ENCODE measurements at regions not wholly inside any gene's neighbourhood (a gene's known extent, or its start where the extent isn't known, plus 50 kb on each side); places are given as distances from the start of the nearest gene placed in this dataset.
"Not testable (repeated sequence)": the region's sequence is repeated elsewhere in the genome, so short reads cannot be mapped to it uniquely, and the experiment has no call there.

GRCh38 chr10:80720549-80720948 is 182.8 kb downstream of the SH2D4B start:
- Mint-ChIP-seq H3K36me3 (no peaks in the 10 kb centered on the region), H3K4me3 (no peak overlapping the region), H3K9me3 (peaks cover 0 to 10% (median 2%) of the 10 kb centered on the region in 8 donors), H3K27me3 (peaks cover under 1 to 4% of the 10 kb centered on the region in 2 donors), H3K4me1 (no peaks in the 10 kb centered on the region), H3K27ac (no peak overlapping the region)
- intact Hi-C loops (cut with micrococcal nuclease): no loop called here
- ChIA-PET POLR2A (ENCODE audit: partially characterized antibody) (no interaction called here), CTCF (ENCODE audit: partially characterized antibody) (no interaction called here)
- DNase-seq: no peak
- Histone ChIP-seq H3K27me3 (ENCODE audit: insufficient read depth, low read length) (no peaks in the 10 kb centered on the region), H3K4me3 (ENCODE audit: low read length in 2 of 2) (no peak overlapping the region), H3K9me3 (ENCODE audit: control insufficient read depth in 1 of 2, low read length in 2 of 2) (no peaks in the 10 kb centered on the region), H3K4me1 (ENCODE audit: insufficient read depth, low read length) (no peaks in the 10 kb centered on the region), H3K36me3 (ENCODE audit: insufficient read depth, low read length) (no peaks in the 10 kb centered on the region), H3K27ac (ENCODE audit: low read depth, low read length) (no peak overlapping the region)

- H3K36me3 ChIP-seq (ENCODE audit: insufficient read depth, low read length); H3K4me1 Mint-ChIP-seq; intact Hi-C loops (cut with micrococcal nuclease); POLR2A ChIA-PET (ENCODE audit: partially characterized antibody); H3K4me1 ChIP-seq (ENCODE audit: insufficient read depth, low read length); CTCF ChIA-PET (ENCODE audit: partially characterized antibody); H3K27ac ChIP-seq (ENCODE audit: low read depth, low read length); H3K4me3 ChIP-seq (ENCODE audit: low read length in 2 of 2); H3K27me3 ChIP-seq (ENCODE audit: insufficient read depth, low read length); DNase-seq; H3K27ac Mint-ChIP-seq; H3K9me3 ChIP-seq (ENCODE audit: control insufficient read depth in 1 of 2, low read length in 2 of 2); H3K9me3 Mint-ChIP-seq; H3K36me3 Mint-ChIP-seq; H3K4me3 Mint-ChIP-seq: not testable (repeated sequence)
- peaks cover 12 to 18% of the 10 kb centered on the region in 2 donors for H3K27me3 Mint-ChIP-seq
Observed at GRCh38 chr10:80728354-80728753, 190.7 kb downstream of the SH2D4B start.

- Mint-ChIP-seq H3K4me3 (no peak overlapping the region), H3K27me3 (peaks cover 12 to 18% of the 10 kb centered on the region in 2 donors), H3K27ac (no peak overlapping the region), H3K36me3 (no peaks in the 10 kb centered on the region), H3K4me1 (no peaks in the 10 kb centered on the region), H3K9me3 (peaks cover 0 to 3% (median 0%) of the 10 kb centered on the region in 8 donors)
- Histone ChIP-seq H3K9me3 (ENCODE audit: control insufficient read depth in 1 of 2, low read length in 2 of 2) (no peaks in the 10 kb centered on the region), H3K27me3 (ENCODE audit: insufficient read depth, low read length) (no peaks in the 10 kb centered on the region), H3K27ac (ENCODE audit: low read depth, low read length) (no peak overlapping the region), H3K36me3 (ENCODE audit: insufficient read depth, low read length) (no peaks in the 10 kb centered on the region), H3K4me3 (ENCODE audit: low read length in 2 of 2) (no peak overlapping the region), H3K4me1 (ENCODE audit: insufficient read depth, low read length) (no peaks in the 10 kb centered on the region)
- ChIA-PET POLR2A (ENCODE audit: partially characterized antibody) (no interaction called here), CTCF (ENCODE audit: partially characterized antibody) (no interaction called here)
- DNase-seq: no peak
- intact Hi-C loops (cut with micrococcal nuclease): no loop called here
Observed at GRCh38 chr10:80729896-80730295, 192.2 kb downstream of the SH2D4B start.

GRCh38 chr10:80730522-80730921 is 192.8 kb downstream of the SH2D4B start:
- intact Hi-C loops (cut with micrococcal nuclease): no loop called here
- H3K4me1 ChIP-seq (ENCODE audit: insufficient read depth, low read length): no peaks in the 10 kb centered on the region
- H3K27ac Mint-ChIP-seq: no peak overlapping the region
- ChIA-PET CTCF (ENCODE audit: partially characterized antibody) (no interaction called here), POLR2A (ENCODE audit: partially characterized antibody) (no interaction called here)
- no peak overlapping the region for H3K4me3 Mint-ChIP-seq
- no peak for DNase-seq
- H3K4me3 ChIP-seq (ENCODE audit: low read length in 2 of 2): no peak overlapping the region
- H3K9me3 ChIP-seq (ENCODE audit: control insufficient read depth in 1 of 2, low read length in 2 of 2): no peaks in the 10 kb centered on the region
- H3K36me3 ChIP-seq (ENCODE audit: insufficient read depth, low read length): no peaks in the 10 kb centered on the region
- H3K4me1 Mint-ChIP-seq: no peaks in the 10 kb centered on the region
- peaks cover 0 to 1% (median 0%) of the 10 kb centered on the region in 8 donors for H3K9me3 Mint-ChIP-seq
- no peak overlapping the region for H3K27ac ChIP-seq (ENCODE audit: low read depth, low read length)
- H3K27me3 ChIP-seq (ENCODE audit: insufficient read depth, low read length): no peaks in the 10 kb centered on the region
- peaks cover 11 to 18% of the 10 kb centered on the region in 2 donors for H3K27me3 Mint-ChIP-seq
- no peaks in the 10 kb centered on the region for H3K36me3 Mint-ChIP-seq

DNA sequence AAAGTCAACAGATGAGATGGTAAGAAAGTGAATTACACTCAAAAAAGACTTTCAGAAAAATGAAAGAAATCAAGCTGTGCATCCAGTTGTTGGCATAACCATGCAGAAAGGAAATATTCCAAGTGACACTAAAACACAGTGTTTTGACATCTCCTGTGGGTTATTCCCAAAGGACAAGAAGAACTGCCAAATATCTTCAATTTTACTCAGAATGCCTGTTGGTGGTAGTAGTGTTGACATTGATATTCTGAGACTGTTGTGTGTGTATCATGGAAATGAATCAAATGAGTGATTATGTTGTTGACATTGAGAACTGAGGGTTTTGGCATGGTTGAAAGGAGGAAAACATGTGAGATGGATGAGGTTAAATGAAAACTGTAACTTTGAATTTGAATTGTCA is 196.9 kb downstream of the SH2D4B start:
- Mint-ChIP-seq H3K27me3 (peaks cover 2 to 11% of the 10 kb centered on the region in 2 donors), H3K9me3 (no peaks in the 10 kb centered on the region), H3K36me3 (no peaks in the 10 kb centered on the region), H3K4me3 (no peak overlapping the region), H3K27ac (no peak overlapping the region), H3K4me1 (no peaks in the 10 kb centered on the region)
- H3K9me3 ChIP-seq (ENCODE audit: control insufficient read depth in 1 of 2, low read length in 2 of 2): no peaks in the 10 kb centered on the region
- H3K27ac ChIP-seq (ENCODE audit: low read depth, low read length): no peak overlapping the region
- ChIA-PET CTCF (ENCODE audit: partially characterized antibody) (interaction anchor here (1.1 kb wide), 1 partner anchor 11 kb away, joined by 3 read pairs; no protein-coding TSS in a partner anchor), POLR2A (ENCODE audit: partially characterized antibody) (no interaction called here)
- DNase-seq: no peak
- no peaks in the 10 kb centered on the region for H3K36me3 ChIP-seq (ENCODE audit: insufficient read depth, low read length)
- no peaks in the 10 kb centered on the region for H3K27me3 ChIP-seq (ENCODE audit: insufficient read depth, low read length)
- H3K4me3 ChIP-seq (ENCODE audit: low read length in 2 of 2): no peak overlapping the region
- intact Hi-C loops (cut with micrococcal nuclease): no loop called here
- no peaks in the 10 kb centered on the region for H3K4me1 ChIP-seq (ENCODE audit: insufficient read depth, low read length)

GRCh38 chr10:80737209-80737608 is 199.5 kb downstream of the SH2D4B start:
- intact Hi-C loops (cut with micrococcal nuclease): no loop called here
- Histone ChIP-seq H3K4me1 (ENCODE audit: insufficient read depth, low read length) (no peaks in the 10 kb centered on the region), H3K27ac (ENCODE audit: low read depth, low read length) (no peak overlapping the region), H3K27me3 (ENCODE audit: insufficient read depth, low read length) (no peaks in the 10 kb centered on the region), H3K36me3 (ENCODE audit: insufficient read depth, low read length) (no peaks in the 10 kb centered on the region), H3K4me3 (ENCODE audit: low read length in 2 of 2) (no peak overlapping the region), H3K9me3 (ENCODE audit: control insufficient read depth in 1 of 2, low read length in 2 of 2) (no peaks in the 10 kb centered on the region)
- ChIA-PET CTCF (ENCODE audit: partially characterized antibody) (interaction anchor here (1.2 kb wide), 1 partner anchor 9 kb away, joined by 3 read pairs; no protein-coding TSS in a partner anchor), POLR2A (ENCODE audit: partially characterized antibody) (no interaction called here)
- Mint-ChIP-seq H3K27ac (no peak overlapping the region), H3K36me3 (no peaks in the 10 kb centered on the region), H3K4me1 (no peaks in the 10 kb centered on the region), H3K27me3 (peaks cover 6 to 11% of the 10 kb centered on the region in 2 donors), H3K9me3 (no peaks in the 10 kb centered on the region), H3K4me3 (no peak overlapping the region)
- DNase-seq: no peak

GRCh38 chr10:80739328-80739727 is 201.6 kb downstream of the SH2D4B start:
- CTCF ChIA-PET (ENCODE audit: partially characterized antibody): no interaction called here
- H3K27ac Mint-ChIP-seq: no peak overlapping the region
- no peaks in the 10 kb centered on the region for H3K4me1 ChIP-seq (ENCODE audit: insufficient read depth, low read length)

More at GRCh38 chr10:80739328-80739727, 201.6 kb downstream of the SH2D4B start:
- Mint-ChIP-seq H3K9me3 (no peaks in the 10 kb centered on the region), H3K27me3 (peaks cover 7% of the 10 kb centered on the region in 2 donors), H3K4me1 (no peaks in the 10 kb centered on the region), H3K36me3 (no peaks in the 10 kb centered on the region), H3K4me3 (no peak overlapping the region)
- Histone ChIP-seq H3K9me3 (ENCODE audit: control insufficient read depth in 1 of 2, low read length in 2 of 2) (no peaks in the 10 kb centered on the region), H3K27me3 (ENCODE audit: insufficient read depth, low read length) (no peaks in the 10 kb centered on the region), H3K36me3 (ENCODE audit: insufficient read depth, low read length) (no peaks in the 10 kb centered on the region), H3K4me3 (ENCODE audit: low read length in 2 of 2) (no peak overlapping the region), H3K27ac (ENCODE audit: low read depth, low read length) (no peak overlapping the region)
- no peak for DNase-seq
- POLR2A ChIA-PET (ENCODE audit: partially characterized antibody): no interaction called here
- intact Hi-C loops (cut with micrococcal nuclease): no loop called here
